ENCODE measurements at regions not wholly inside any gene's neighbourhood (a gene's known extent, or its start where the extent isn't known, plus 50 kb on each side); places are given as distances from the start of the nearest gene placed in this dataset.

- no peak for TF ChIP-seq EZH2 (IDR thresholded peaks at IDR 0.05; ENCODE audit: low read length, missing control alignments)
- TF ChIP-seq CTCF (conservative IDR thresholded peaks at IDR 0.05 in 1 of 2, IDR thresholded peaks at IDR 0.05 in 1 of 2; ENCODE audit: low read depth in 1 of 2, low read length in 2 of 2) = no peak
These were observed 318.6 kb upstream of the POU3F1 start for GRCh38 chr1:38365242-38365641.

Measured in fibroblast of lung (primary cell).